ENCODE measurements at regions not wholly inside any gene's neighbourhood (a gene's known extent, or its start where the extent isn't known, plus 50 kb on each side); places are given as distances from the start of the nearest gene placed in this dataset.

- ChIA-PET POLR2A (no interaction called here), CTCF (no interaction called here)
- H3K4me3 ChIP-seq (ENCODE audit: low read depth in 2 of 2, low read length in 2 of 2) = no peak overlapping the region
- H3K27me3 ChIP-seq (ENCODE audit: control insufficient read depth, insufficient read depth, low read length) = no peaks in the 10 kb centered on the region
- intact Hi-C loops (cut with micrococcal nuclease; ENCODE audit: unreplicated experiment) (no loop called here), in situ Hi-C loops (cut with HindIII; ENCODE audit: low pct_unique_long_range_greater_than_20kb, low sequenced_read_pairs) (no loop called here)
- TF ChIP-seq REST (IDR thresholded peaks at IDR 0.05; ENCODE audit: insufficient read depth in 1 of 2, low read depth in 2 of 2, low read length in 1 of 2) = no peak
- TF ChIP-seq CTCF (IDR thresholded peaks at IDR 0.05) = no peak
- no peak for TF ChIP-seq TCF7L2 (IDR thresholded peaks at IDR 0.05; ENCODE audit: low read depth, low read length)
- no peak for TF ChIP-seq POLR2AphosphoS5 (IDR thresholded peaks at IDR 0.05; ENCODE audit: low read depth, low read length)
- TF ChIP-seq SIN3A (IDR thresholded peaks at IDR 0.05; ENCODE audit: borderline replicate concordance, insufficient read depth, low read depth, low read length) = no peak
- no peak for ATAC-seq
- H3K9me3 ChIP-seq (ENCODE audit: control insufficient read depth, insufficient read depth, low read depth, low read length) = no peaks in the 10 kb centered on the region
- no peaks in the 10 kb centered on the region for H3K36me3 ChIP-seq (ENCODE audit: control insufficient read depth, insufficient read depth, low read length)
- DNase-seq (ENCODE audit: low read depth, low spot score) = no peak
- no TSS peak for BruUV-seq (replicated peaks)
- no peaks in the 10 kb centered on the region for H3K4me1 ChIP-seq (ENCODE audit: control insufficient read depth, insufficient read depth, low read length)
- no peak overlapping the region for H3K27ac ChIP-seq (ENCODE audit: low read length)
Observed at GRCh38 chr14:81584495-81584894, 50.8 kb upstream of the SEL1L start.

- ATAC-seq (no peak), DNase-seq (ENCODE audit: low read depth, low spot score) (no peak)
- Histone ChIP-seq H3K36me3 (ENCODE audit: control insufficient read depth, insufficient read depth, low read length) (no peaks in the 10 kb centered on the region), H3K27me3 (ENCODE audit: control insufficient read depth, insufficient read depth, low read length) (no peaks in the 10 kb centered on the region), H3K9me3 (ENCODE audit: control insufficient read depth, insufficient read depth, low read depth, low read length) (no peaks in the 10 kb centered on the region), H3K27ac (ENCODE audit: low read length) (no peak overlapping the region), H3K4me3 (ENCODE audit: low read depth in 2 of 2, low read length in 2 of 2) (no peak overlapping the region), H3K4me1 (ENCODE audit: control insufficient read depth, insufficient read depth, low read length) (no peaks in the 10 kb centered on the region)
- TF ChIP-seq SIN3A (IDR thresholded peaks at IDR 0.05; ENCODE audit: borderline replicate concordance, insufficient read depth, low read depth, low read length) (no peak), TCF7L2 (IDR thresholded peaks at IDR 0.05; ENCODE audit: low read depth, low read length) (no peak), REST (IDR thresholded peaks at IDR 0.05; ENCODE audit: insufficient read depth in 1 of 2, low read depth in 2 of 2, low read length in 1 of 2) (no peak), CTCF (IDR thresholded peaks at IDR 0.05) (no peak), POLR2AphosphoS5 (IDR thresholded peaks at IDR 0.05; ENCODE audit: low read depth, low read length) (no peak)
- in situ Hi-C loops (cut with HindIII; ENCODE audit: low pct_unique_long_range_greater_than_20kb, low sequenced_read_pairs) = no loop called here
- no TSS peak for BruUV-seq (replicated peaks)
- ChIA-PET CTCF (no interaction called here), POLR2A (no interaction called here)
- intact Hi-C loops (cut with micrococcal nuclease; ENCODE audit: unreplicated experiment) = no loop called here
Observed at GRCh38 chr14:81589381-81590065, 55.9 kb upstream of the SEL1L start.
